Endothelial cell of umbilical vein (primary cell): ENCODE measurements at regions not wholly inside any gene's neighbourhood (a gene's known extent, or its start where the extent isn't known, plus 50 kb on each side); places are given as distances from the start of the nearest gene placed in this dataset.

Source experiments
- BruUV-seq: library from RNA; stranded (reverse); fragments of 400-500 nt; replicated peaks from 2 replicates; lab custom pipeline; 2021; lab: Mats Ljungman, UMichigan
- CTCF ChIA-PET: fragments of 300-600, 350-600 bp; sonication (Branson Sonifier 250); formaldehyde crosslinking; loops from one replicate; lab custom pipeline; 2021; ENCODE audit warnings: antibody characterized with exemption, inconsistent platforms; lab: Charles Lee
- POLR2A ChIA-PET: fragments of 300-600, 350-600 bp; sonication (Branson Sonifier 250); formaldehyde crosslinking; loops from one replicate; lab custom pipeline; 2021; ENCODE audit warnings: antibody characterized with exemption, inconsistent platforms; lab: Charles Lee
- DNase-seq: peaks from one replicate; pipeline ENCODE4 v3.0.0-alpha.2; 2011; ENCODE audit warnings: low read depth, low spot score
- FAIRE-seq: peaks from 2 replicates; lab custom pipeline; 2011; peaks lifted over from hg19 to GRCh38; lab: Jason Lieb, UNC
- H2AFZ ChIP-seq: 2 replicates; pipeline ENCODE4 v1.6.0; 2012; ENCODE audit warnings: low read depth, low read length, control low read depth, inconsistent platforms
- H3K27ac ChIP-seq: 2 replicates; pipeline ENCODE4 v1.5.1; 2011; ENCODE audit warnings: low read depth, mild to moderate bottlenecking, control low read depth, low read length, moderate library complexity; ENCODE audit not compliant: insufficient read depth
- H3K27me3 ChIP-seq, 2 experiments: 2 replicates each; pipeline versions ENCODE4 v1.6.0 to v1.6.1; 2011; ENCODE audit warnings: low read length in 2 of 2, mixed read lengths in 1 of 2; ENCODE audit not compliant: control insufficient read depth in 2 of 2, insufficient read depth in 2 of 2
- H3K36me3 ChIP-seq, 2 experiments: 2 replicates in 1 of 2; 3 replicates in 1 of 2; pipeline ENCODE4 v1.5.1; 2011; ENCODE audit warnings: low read length in 2 of 2, mild to moderate bottlenecking in 1 of 2, moderate library complexity in 1 of 2; ENCODE audit not compliant: control insufficient read depth in 2 of 2, insufficient read depth in 2 of 2; ENCODE audit errors: extremely low read depth in 1 of 2
- H3K4me1 ChIP-seq: 3 replicates; pipeline ENCODE4 v1.5.1; 2011; ENCODE audit warnings: mild to moderate bottlenecking, low read length; ENCODE audit not compliant: control insufficient read depth, insufficient read depth; ENCODE audit errors: extremely low read depth
- H3K4me2 ChIP-seq: 2 replicates; pipeline ENCODE4 v1.6.1; 2011; ENCODE audit warnings: low read length, control low read depth, mixed read lengths; ENCODE audit not compliant: insufficient read depth
- H3K4me3 ChIP-seq, 3 experiments: fragments of 200-600 bp in 1 of 3; sonication (generic), shearing (Covaris generic) in 1 of 3; replicated peaks in 1 of 3; 2 replicates each; pipeline ENCODE4 v1.5.1; 2011 to 2016; ENCODE audit warnings: control low read depth in 3 of 3, low read length in 3 of 3, mild to moderate bottlenecking in 2 of 3, inconsistent platforms in 1 of 3, low read depth in 1 of 3, moderate library complexity in 1 of 3; ENCODE audit not compliant: insufficient read depth in 1 of 3
- H3K79me2 ChIP-seq: 2 replicates; pipeline ENCODE4 v1.6.0; 2012; ENCODE audit warnings: low read length, inconsistent platforms; ENCODE audit not compliant: control insufficient read depth, insufficient read depth
- H3K9ac ChIP-seq: replicated peaks from 2 replicates; pipeline ENCODE3; 2011; ENCODE audit warnings: low read length, control low read depth; ENCODE audit not compliant: insufficient read depth; ENCODE audit errors: extremely low read depth
- H3K9me1 ChIP-seq: replicated peaks from 3 replicates; pipeline ENCODE4 v1.6.0; 2011; ENCODE audit warnings: mild to moderate bottlenecking, low read length; ENCODE audit not compliant: control insufficient read depth, insufficient read depth; ENCODE audit errors: extremely low read depth
- H3K9me3 ChIP-seq: replicated peaks from 2 replicates; pipeline ENCODE4 v1.5.1; 2012; ENCODE audit warnings: low read length, inconsistent platforms; ENCODE audit not compliant: control insufficient read depth, insufficient read depth
- H4K20me1 ChIP-seq: replicated peaks from 2 replicates; pipeline ENCODE3; 2011; ENCODE audit warnings: mild to moderate bottlenecking, low read length; ENCODE audit not compliant: control insufficient read depth, insufficient read depth; ENCODE audit errors: extremely low read depth
- EZH2 ChIP-seq: IDR thresholded peaks from 2 replicates; pipeline ENCODE4 v1.6.1; 2012; ENCODE audit warnings: borderline replicate concordance, low read depth, mild to moderate bottlenecking, moderate library complexity, low read length, inconsistent platforms; ENCODE audit not compliant: severe bottlenecking
- FOS ChIP-seq: IDR thresholded peaks from 2 replicates; pipeline ENCODE4 v1.6.1; 2011; ENCODE audit warnings: mild to moderate bottlenecking, low read length, moderate library complexity, borderline replicate concordance; ENCODE audit not compliant: insufficient read depth
- GATA2 ChIP-seq: IDR thresholded peaks from 2 replicates; pipeline ENCODE4 v1.7.0; 2011; ENCODE audit warnings: low read depth, mild to moderate bottlenecking, moderate library complexity, mixed read lengths, low read length; ENCODE audit not compliant: insufficient read length, insufficient read depth
- JUN ChIP-seq: IDR thresholded peaks from 2 replicates; pipeline ENCODE4 v1.6.1; 2011; ENCODE audit warnings: borderline replicate concordance, low read depth; ENCODE audit not compliant: insufficient read length, insufficient read depth
- MYC ChIP-seq: IDR thresholded peaks from one replicate; pipeline ENCODE4 v1.6.1; 2011; ENCODE audit warnings: mild to moderate bottlenecking, low read depth, low read length
- POLR2A ChIP-seq: IDR thresholded peaks from 2 replicates; pipeline ENCODE4 v1.6.1; 2012; ENCODE audit warnings: low read depth, mild to moderate bottlenecking, control low read depth, low read length
- POLR2AphosphoS5 ChIP-seq: IDR thresholded peaks from 2 replicates; pipeline ENCODE4 v1.6.1; 2012; ENCODE audit warnings: low read depth, mild to moderate bottlenecking, control low read depth, low read length, moderate library complexity; ENCODE audit not compliant: insufficient read depth
- dilution Hi-C: fragments of 300-500 bp; cut with MboI; formaldehyde crosslinking; loops from one replicate; pipeline ENCODE4 v1.15.0; 2019; ENCODE audit warnings: low sequenced_read_pairs; ENCODE audit not compliant: extremely low pct_ligation_motif_present
- intact Hi-C: fragments of 100-400 bp; cut with micrococcal nuclease; formaldehyde crosslinking; loops from one replicate; pipeline ENCODE4 v1.10.0; 2022
- TF ChIP-seq, protein P1 (sequence below): IDR thresholded peaks from 2 replicates; pipeline ENCODE4 v1.6.1; 2011; ENCODE audit not compliant: insufficient read depth, insufficient read length
- TF ChIP-seq, protein P2 (sequence below), 2 donors: IDR thresholded peaks; 1 replicate in 1 of 2; 2 replicates in 1 of 2; pipeline ENCODE4 v1.5.1; 2011; ENCODE audit warnings: low read length in 2 of 2, mild to moderate bottlenecking in 2 of 2, moderate library complexity in 2 of 2, control low read depth in 1 of 2, inconsistent platforms in 1 of 2, low read depth in 1 of 2; ENCODE audit not compliant: insufficient read depth in 1 of 2; ENCODE audit errors: extremely low read depth in 1 of 2

DNA sequence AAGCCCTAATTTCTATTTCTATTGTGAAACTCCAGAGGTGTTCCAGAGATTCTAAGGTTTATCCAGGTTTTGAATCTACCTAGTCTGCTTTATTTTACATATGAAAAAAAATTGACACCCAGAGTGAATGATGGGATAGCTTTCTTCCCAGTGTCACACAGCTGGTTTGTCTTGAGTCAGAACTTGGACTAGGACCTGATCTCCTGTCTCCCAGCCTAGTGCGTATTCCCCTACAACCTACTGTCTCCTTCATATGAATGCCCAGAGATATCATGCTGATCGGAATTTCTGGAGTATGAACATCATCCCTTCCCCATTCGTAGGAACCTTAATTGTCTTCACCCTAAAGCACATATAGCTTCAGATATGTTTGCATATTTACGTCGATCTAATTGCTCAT is 524.2 kb downstream of the SPATA31D1 start:
- Histone ChIP-seq H3K9me3 (no peaks in the 10 kb centered on the region), H3K9ac (no peak overlapping the region), H3K27ac (no peak overlapping the region), H3K27me3 (no peaks in the 10 kb centered on the region), H3K4me1 (no peaks in the 10 kb centered on the region), H3K4me2 (no peak overlapping the region), H2AFZ (no peak overlapping the region), H3K79me2 (no peaks in the 10 kb centered on the region), H4K20me1 (no peaks in the 10 kb centered on the region), H3K9me1 (no peaks in the 10 kb centered on the region), H3K4me3 (no peak overlapping the region), H3K36me3 (no peaks in the 10 kb centered on the region)
- intact Hi-C loops, result no loop called here
- no TSS peak for BruUV-seq
- DNase-seq (no peak), FAIRE-seq (no peak)
- dilution Hi-C loops, result no loop called here
- CTCF ChIA-PET, result no interaction called here
- POLR2A ChIA-PET, result no interaction called here
- TF ChIP-seq EZH2 (no peak), MYC (no peak), JUN (no peak), POLR2A (no peak), FOS (no peak), GATA2 (no peak), POLR2AphosphoS5 (no peak)
- TF ChIP-seq, protein P1, sequence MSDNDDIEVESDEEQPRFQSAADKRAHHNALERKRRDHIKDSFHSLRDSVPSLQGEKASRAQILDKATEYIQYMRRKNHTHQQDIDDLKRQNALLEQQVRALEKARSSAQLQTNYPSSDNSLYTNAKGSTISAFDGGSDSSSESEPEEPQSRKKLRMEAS, result no peak
- TF ChIP-seq, protein P2, sequence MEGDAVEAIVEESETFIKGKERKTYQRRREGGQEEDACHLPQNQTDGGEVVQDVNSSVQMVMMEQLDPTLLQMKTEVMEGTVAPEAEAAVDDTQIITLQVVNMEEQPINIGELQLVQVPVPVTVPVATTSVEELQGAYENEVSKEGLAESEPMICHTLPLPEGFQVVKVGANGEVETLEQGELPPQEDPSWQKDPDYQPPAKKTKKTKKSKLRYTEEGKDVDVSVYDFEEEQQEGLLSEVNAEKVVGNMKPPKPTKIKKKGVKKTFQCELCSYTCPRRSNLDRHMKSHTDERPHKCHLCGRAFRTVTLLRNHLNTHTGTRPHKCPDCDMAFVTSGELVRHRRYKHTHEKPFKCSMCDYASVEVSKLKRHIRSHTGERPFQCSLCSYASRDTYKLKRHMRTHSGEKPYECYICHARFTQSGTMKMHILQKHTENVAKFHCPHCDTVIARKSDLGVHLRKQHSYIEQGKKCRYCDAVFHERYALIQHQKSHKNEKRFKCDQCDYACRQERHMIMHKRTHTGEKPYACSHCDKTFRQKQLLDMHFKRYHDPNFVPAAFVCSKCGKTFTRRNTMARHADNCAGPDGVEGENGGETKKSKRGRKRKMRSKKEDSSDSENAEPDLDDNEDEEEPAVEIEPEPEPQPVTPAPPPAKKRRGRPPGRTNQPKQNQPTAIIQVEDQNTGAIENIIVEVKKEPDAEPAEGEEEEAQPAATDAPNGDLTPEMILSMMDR (IDR thresholded peaks at IDR 0.05; ENCODE audit: extremely low read depth in 1 of 2, insufficient read depth in 1 of 2, low read depth in 1 of 2, low read length in 2 of 2), result no peak
